ENCODE measurements at regions not wholly inside any gene's neighbourhood (a gene's known extent, or its start where the extent isn't known, plus 50 kb on each side); places are given as distances from the start of the nearest gene placed in this dataset.
A peak's percentile ranks its signal among the peaks of the same experiment; 100 is the strongest.
"Not testable (repeated sequence)": the region's sequence is repeated elsewhere in the genome, so short reads cannot be mapped to it uniquely, and the experiment has no call there.

GRCh38 chr1:120941066-120941465 lies 51.5 kb downstream of the PPIAL4A start:
- not testable (repeated sequence) for DNase-seq

- DNase-seq, result not testable (repeated sequence)
These were observed 52.3 kb downstream of the PPIAL4A start for GRCh38 chr1:120941836-120942217.

GRCh38 chr1:120942218-120942944 lies 52.8 kb downstream of the PPIAL4A start:
- peak; percentile 83 for DNase-seq

- not testable (repeated sequence) for DNase-seq
These were observed 53.4 kb downstream of the PPIAL4A start for GRCh38 chr1:120942945-120943319.

- DNase-seq, result not testable (repeated sequence)
These were observed 55.1 kb downstream of the PPIAL4A start for GRCh38 chr1:120944691-120945090.

GRCh38 chr1:120945122-120945521 lies 55.6 kb downstream of the PPIAL4A start:
- not testable (repeated sequence) for DNase-seq

- not testable (repeated sequence) for DNase-seq
These were observed 57.5 kb downstream of the PPIAL4A start for GRCh38 chr1:120947114-120947513.

GRCh38 chr1:120949724-120950123 lies 60.2 kb downstream of the PPIAL4A start:
- not testable (repeated sequence) for DNase-seq

GRCh38 chr1:120950633-120951032 lies 61.1 kb downstream of the PPIAL4A start:
- not testable (repeated sequence) for DNase-seq

- DNase-seq, result not testable (repeated sequence)
These were observed 61.5 kb downstream of the PPIAL4A start for GRCh38 chr1:120951100-120951499.

- DNase-seq, result not testable (repeated sequence)
These were observed 62.8 kb downstream of the PPIAL4A start for GRCh38 chr1:120952207-120952870.

GRCh38 chr1:120952871-120953265 lies 63.3 kb downstream of the PPIAL4A start:
- not testable (repeated sequence) for DNase-seq

GRCh38 chr1:120954736-120955135 lies 65.2 kb downstream of the PPIAL4A start:
- no peak for DNase-seq

GRCh38 chr1:120955961-120956360 lies 66.4 kb downstream of the PPIAL4A start:
- not testable (repeated sequence) for DNase-seq

GRCh38 chr1:120966018-120966417 lies 76.4 kb downstream of the PPIAL4A start:
- DNase-seq, result not testable (repeated sequence)

- not testable (repeated sequence) for DNase-seq
These were observed 83.3 kb downstream of the PPIAL4A start for GRCh38 chr1:120972863-120973262.

- DNase-seq, result not testable (repeated sequence)
These were observed 84.3 kb downstream of the PPIAL4A start for GRCh38 chr1:120973836-120974235.

- DNase-seq, result not testable (repeated sequence)
These were observed 87.7 kb downstream of the PPIAL4A start for GRCh38 chr1:120977279-120977678.

GRCh38 chr1:120981489-120982094 lies 92.0 kb downstream of the PPIAL4A start:
- DNase-seq, result not testable (repeated sequence)

GRCh38 chr1:120994614-120995013 lies 105.0 kb downstream of the PPIAL4A start:
- DNase-seq, result not testable (repeated sequence)

GRCh38 chr1:120995025-120995424 lies 105.5 kb downstream of the PPIAL4A start:
- not testable (repeated sequence) for DNase-seq

- DNase-seq, result not testable (repeated sequence)
These were observed 111.6 kb downstream of the PPIAL4A start for GRCh38 chr1:121001090-121001726.

GRCh38 chr1:121003230-121003629 lies 113.7 kb downstream of the PPIAL4A start:
- not testable (repeated sequence) for DNase-seq
